Brain microvascular endothelial cell (primary cell): ENCODE measurements at regions not wholly inside any gene's neighbourhood (a gene's known extent, or its start where the extent isn't known, plus 50 kb on each side); places are given as distances from the start of the nearest gene placed in this dataset.
A peak's percentile ranks its signal among the peaks of the same experiment; 100 is the strongest.

Source experiments
- DNase-seq: peaks from one replicate; pipeline ENCODE4 v3.0.0-alpha.2; 2020
- H3K27ac ChIP-seq: fragments of 250-450 bp; sonication (Bioruptor Pico); 2 replicates; pipeline ENCODE4 v1.5.1; 2020; ENCODE audit warnings: mild to moderate bottlenecking, moderate library complexity
- H3K27me3 ChIP-seq: fragments of 250-450 bp; sonication (Bioruptor Pico); replicated peaks from 2 replicates; pipeline ENCODE4 v1.5.1; 2020; ENCODE audit warnings: mild to moderate bottlenecking
- H3K36me3 ChIP-seq: fragments of 250-450 bp; sonication (Bioruptor Pico); replicated peaks from 2 replicates; pipeline ENCODE4 v1.5.1; 2020; ENCODE audit warnings: mild to moderate bottlenecking
- H3K4me3 ChIP-seq: 2 replicates; pipeline ENCODE4 v1.5.1; 2011; ENCODE audit warnings: low read depth, mild to moderate bottlenecking, control low read depth, low read length, moderate library complexity
- in situ Hi-C: cut with HindIII; loops from 2 replicates; pipeline ENCODE4 v1.10.0; 2017; ENCODE audit warnings: low sequenced_read_pairs, low pct_ligation_motif_present
- TF ChIP-seq, protein P1 (sequence below): IDR thresholded peaks from 2 replicates; pipeline ENCODE4 v1.5.1; 2011; ENCODE audit warnings: low read depth, mild to moderate bottlenecking, moderate library complexity, low read length, control low read depth, inconsistent platforms; ENCODE audit errors: missing control alignments

DNA sequence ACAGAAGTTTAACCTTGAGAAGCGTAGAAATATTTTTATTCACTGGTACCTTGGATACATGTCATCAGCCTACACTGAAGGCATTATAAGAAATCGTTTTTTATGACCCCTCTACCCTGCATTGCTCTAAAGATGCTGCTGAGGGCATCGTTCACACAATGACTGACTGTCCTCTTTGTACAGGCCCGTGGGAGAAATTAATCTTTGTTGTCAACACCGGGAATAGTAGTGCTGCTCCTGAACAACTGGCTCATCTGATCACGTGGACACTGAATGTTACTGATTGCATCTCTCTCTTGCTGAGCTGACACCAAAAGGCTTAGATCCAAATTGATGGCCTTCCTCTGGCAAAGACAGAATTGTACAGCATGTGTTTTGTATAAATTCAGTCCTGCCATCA is 157.1 kb upstream of the SMLR1 start:
- Histone ChIP-seq H3K27me3 (no peaks in the 10 kb centered on the region), H3K27ac (no peak overlapping the region), H3K36me3 (no peaks in the 10 kb centered on the region), H3K4me3 (no peak overlapping the region)
- in situ Hi-C loops: no loop called here
- no peak for DNase-seq
- TF ChIP-seq, protein P1, sequence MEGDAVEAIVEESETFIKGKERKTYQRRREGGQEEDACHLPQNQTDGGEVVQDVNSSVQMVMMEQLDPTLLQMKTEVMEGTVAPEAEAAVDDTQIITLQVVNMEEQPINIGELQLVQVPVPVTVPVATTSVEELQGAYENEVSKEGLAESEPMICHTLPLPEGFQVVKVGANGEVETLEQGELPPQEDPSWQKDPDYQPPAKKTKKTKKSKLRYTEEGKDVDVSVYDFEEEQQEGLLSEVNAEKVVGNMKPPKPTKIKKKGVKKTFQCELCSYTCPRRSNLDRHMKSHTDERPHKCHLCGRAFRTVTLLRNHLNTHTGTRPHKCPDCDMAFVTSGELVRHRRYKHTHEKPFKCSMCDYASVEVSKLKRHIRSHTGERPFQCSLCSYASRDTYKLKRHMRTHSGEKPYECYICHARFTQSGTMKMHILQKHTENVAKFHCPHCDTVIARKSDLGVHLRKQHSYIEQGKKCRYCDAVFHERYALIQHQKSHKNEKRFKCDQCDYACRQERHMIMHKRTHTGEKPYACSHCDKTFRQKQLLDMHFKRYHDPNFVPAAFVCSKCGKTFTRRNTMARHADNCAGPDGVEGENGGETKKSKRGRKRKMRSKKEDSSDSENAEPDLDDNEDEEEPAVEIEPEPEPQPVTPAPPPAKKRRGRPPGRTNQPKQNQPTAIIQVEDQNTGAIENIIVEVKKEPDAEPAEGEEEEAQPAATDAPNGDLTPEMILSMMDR: no peak

GRCh38 chr6:130671119-130671518 is 156.1 kb upstream of the SMLR1 start:
- TF ChIP-seq, protein P1: no peak
- Histone ChIP-seq H3K4me3 (no peak overlapping the region), H3K27ac (no peak overlapping the region), H3K36me3 (no peaks in the 10 kb centered on the region), H3K27me3 (no peaks in the 10 kb centered on the region)
- no peak for DNase-seq
- in situ Hi-C loops: no loop called here

GRCh38 chr6:130671577-130671976 is 155.6 kb upstream of the SMLR1 start:
- no peak for DNase-seq
- H3K36me3 ChIP-seq: no peaks in the 10 kb centered on the region
- in situ Hi-C loops: no loop called here

DNA sequence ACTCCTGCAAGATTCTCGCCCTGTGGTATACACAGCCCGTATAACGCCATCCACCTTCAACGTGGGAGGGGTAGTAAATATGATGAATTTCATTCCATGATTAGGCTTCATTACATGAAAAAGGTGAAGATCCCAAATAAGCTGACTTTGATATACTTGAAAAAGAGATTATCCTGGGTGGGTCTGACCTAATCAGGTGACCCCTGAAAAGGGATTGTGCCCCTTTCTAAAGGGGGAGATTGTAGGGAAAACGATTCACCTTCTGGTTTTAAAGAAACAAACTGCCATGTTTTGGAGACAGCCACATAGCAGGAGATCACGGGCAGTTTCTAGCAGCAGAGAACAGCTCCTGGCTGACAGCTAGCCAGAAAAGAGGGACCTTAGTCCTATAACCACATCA is 155.1 kb upstream of the SMLR1 start:
- in situ Hi-C loops: no loop called here
- H3K27ac ChIP-seq: no peak overlapping the region
- H3K4me3 ChIP-seq: no peak overlapping the region
- TF ChIP-seq, protein P1: no peak
- no peak for DNase-seq
- H3K36me3 ChIP-seq: no peaks in the 10 kb centered on the region
- H3K27me3 ChIP-seq: no peaks in the 10 kb centered on the region

More at GRCh38 chr6:130671577-130671976, 155.6 kb upstream of the SMLR1 start:
- no peaks in the 10 kb centered on the region for H3K27me3 ChIP-seq
- no peak overlapping the region for H3K27ac ChIP-seq
- TF ChIP-seq, protein P1: no peak
- no peak overlapping the region for H3K4me3 ChIP-seq

- Histone ChIP-seq H3K36me3 (no peaks in the 10 kb centered on the region), H3K27ac (peak overlapping the region; percentile 70), H3K4me3 (no peak overlapping the region), H3K27me3 (no peaks in the 10 kb centered on the region)
- in situ Hi-C loops: no loop called here
- DNase-seq: no peak
- TF ChIP-seq, protein P1: no peak
These were observed 152.6 kb upstream of the SMLR1 start for GRCh38 chr6:130674604-130675003.

GRCh38 chr6:130675072-130675471 is 152.1 kb upstream of the SMLR1 start:
- Histone ChIP-seq H3K4me3 (no peak overlapping the region), H3K27me3 (no peaks in the 10 kb centered on the region), H3K27ac (peak overlapping the region; percentile 70), H3K36me3 (no peaks in the 10 kb centered on the region)
- in situ Hi-C loops: no loop called here
- DNase-seq: peak; percentile 95
- TF ChIP-seq, protein P1: no peak
